Right lobe of liver (tissue), 4 donors: ENCODE measurements at regions not wholly inside any gene's neighbourhood (a gene's known extent, or its start where the extent isn't known, plus 50 kb on each side); places are given as distances from the start of the nearest gene placed in this dataset.

Source experiments
- POLR2A ChIP-seq: fragments of 450-650 bp; IDR thresholded peaks from one replicate; pipeline ENCODE4 v1.6.1; 2017; ENCODE audit warnings: antibody characterized with exemption, mild to moderate bottlenecking
- TF ChIP-seq, protein P1 (sequence below), 4 donors: fragments of 200-600 bp in 3 of 4; fragments of 450-650 bp in 1 of 4; IDR thresholded peaks; one replicate each; pipeline versions ENCODE4 v1.5.1 to v1.8.0; 2016 to 2022; ENCODE audit warnings: antibody characterized with exemption in 4 of 4, mild to moderate bottlenecking in 2 of 4
- donor health status: DM: no; HTN: no; CAD: no.
- donor health status: DM: no; HTN: no; CAD: no.
- donor health status: DM: no; HTN: yes; CAD: no.

DNA sequence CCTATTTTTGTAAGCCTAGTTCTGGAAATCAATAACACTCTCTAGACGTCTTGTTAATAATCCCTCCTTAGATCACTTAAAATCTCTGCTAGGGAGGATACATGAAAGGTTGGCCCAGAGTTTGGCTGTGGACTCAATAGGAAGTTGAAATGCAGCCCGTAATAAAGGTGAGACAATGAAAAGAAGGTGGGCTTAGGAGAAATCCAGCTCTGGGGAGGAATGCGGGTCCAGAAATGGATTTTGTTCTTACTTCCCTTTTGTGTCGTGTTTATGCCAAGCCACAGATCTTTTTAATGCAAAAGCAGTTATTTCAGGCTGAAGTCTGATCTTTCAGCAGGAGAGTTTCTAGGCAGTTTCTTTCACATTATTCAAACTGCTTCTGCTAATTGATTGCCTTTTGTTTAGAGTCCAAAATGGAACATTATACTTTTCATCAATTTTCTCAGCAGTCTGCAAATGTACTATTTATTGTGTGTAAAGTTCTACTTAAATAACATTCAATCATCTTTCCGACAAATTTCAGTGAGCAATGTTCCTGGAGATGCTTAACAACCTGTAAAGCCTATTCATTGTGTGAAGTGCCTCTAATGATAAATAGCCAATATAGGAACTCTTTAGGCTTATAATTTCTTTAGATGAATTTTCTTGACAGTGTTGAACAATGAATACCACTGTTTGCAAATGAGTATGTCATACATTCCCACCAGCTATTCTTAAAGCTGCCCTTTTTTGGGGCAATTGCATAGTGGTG is 252.9 kb upstream of the KRR1 start:
- no peak for TF ChIP-seq POLR2A
- TF ChIP-seq, protein P1, sequence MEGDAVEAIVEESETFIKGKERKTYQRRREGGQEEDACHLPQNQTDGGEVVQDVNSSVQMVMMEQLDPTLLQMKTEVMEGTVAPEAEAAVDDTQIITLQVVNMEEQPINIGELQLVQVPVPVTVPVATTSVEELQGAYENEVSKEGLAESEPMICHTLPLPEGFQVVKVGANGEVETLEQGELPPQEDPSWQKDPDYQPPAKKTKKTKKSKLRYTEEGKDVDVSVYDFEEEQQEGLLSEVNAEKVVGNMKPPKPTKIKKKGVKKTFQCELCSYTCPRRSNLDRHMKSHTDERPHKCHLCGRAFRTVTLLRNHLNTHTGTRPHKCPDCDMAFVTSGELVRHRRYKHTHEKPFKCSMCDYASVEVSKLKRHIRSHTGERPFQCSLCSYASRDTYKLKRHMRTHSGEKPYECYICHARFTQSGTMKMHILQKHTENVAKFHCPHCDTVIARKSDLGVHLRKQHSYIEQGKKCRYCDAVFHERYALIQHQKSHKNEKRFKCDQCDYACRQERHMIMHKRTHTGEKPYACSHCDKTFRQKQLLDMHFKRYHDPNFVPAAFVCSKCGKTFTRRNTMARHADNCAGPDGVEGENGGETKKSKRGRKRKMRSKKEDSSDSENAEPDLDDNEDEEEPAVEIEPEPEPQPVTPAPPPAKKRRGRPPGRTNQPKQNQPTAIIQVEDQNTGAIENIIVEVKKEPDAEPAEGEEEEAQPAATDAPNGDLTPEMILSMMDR (IDR thresholded peaks at IDR 0.05): no peak
